T-helper 9 cell (primary cell): ENCODE measurements at regions not wholly inside any gene's neighbourhood (a gene's known extent, or its start where the extent isn't known, plus 50 kb on each side); places are given as distances from the start of the nearest gene placed in this dataset.
"Not testable (repeated sequence)": the region's sequence is repeated elsewhere in the genome, so short reads cannot be mapped to it uniquely, and the experiment has no call there.

ENCODE experiments used
- DNase-seq: peaks from one replicate; pipeline ENCODE4 v3.0.0-alpha.2; 2020

DNA sequence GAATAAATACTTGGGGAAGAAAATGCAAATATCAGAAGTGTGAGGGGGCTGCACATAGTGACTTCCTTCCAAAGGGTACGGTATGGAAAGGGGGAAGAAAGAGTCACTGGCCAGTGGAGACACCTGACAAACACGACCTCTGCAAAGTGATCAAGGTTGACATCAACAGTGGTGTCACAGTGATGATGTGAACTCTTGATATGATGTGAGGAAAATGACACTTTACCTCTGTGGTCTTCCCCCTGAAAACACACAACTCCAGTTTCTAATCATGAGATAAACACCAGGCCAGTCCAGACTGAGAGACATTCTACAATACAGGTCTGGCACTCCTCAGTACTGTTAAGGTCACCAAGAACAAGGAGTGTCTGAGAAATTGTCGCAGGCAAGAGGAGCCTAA lies 169.7 kb downstream of the BUB3 start:
- DNase-seq, result no peak

DNA sequence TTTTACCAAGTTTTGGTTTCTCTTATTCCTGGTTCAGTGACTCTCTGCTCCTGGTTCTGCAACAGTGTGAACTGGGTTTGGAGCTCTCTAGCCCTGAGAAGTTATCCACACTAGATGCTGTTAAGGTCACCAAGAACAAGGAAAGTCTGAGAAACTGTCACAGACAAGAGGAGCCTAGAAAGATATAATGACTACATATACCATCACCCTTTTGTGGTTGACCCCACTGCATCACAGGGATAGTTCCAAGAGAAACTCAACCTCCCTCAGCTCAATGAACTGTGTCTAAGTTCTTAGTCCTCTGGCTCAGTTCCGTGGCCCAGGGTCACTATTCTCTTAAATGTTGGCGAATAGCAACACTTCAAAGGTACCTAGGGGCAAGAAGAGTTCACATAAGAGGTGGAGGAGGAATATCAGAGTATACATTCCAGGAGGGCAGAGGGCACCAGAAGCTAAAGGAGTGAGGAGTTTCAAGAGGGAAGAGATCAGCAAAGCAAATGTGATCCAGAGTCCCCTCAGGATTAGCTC lies 171.5 kb downstream of the BUB3 start:
- DNase-seq, result no peak

DNA sequence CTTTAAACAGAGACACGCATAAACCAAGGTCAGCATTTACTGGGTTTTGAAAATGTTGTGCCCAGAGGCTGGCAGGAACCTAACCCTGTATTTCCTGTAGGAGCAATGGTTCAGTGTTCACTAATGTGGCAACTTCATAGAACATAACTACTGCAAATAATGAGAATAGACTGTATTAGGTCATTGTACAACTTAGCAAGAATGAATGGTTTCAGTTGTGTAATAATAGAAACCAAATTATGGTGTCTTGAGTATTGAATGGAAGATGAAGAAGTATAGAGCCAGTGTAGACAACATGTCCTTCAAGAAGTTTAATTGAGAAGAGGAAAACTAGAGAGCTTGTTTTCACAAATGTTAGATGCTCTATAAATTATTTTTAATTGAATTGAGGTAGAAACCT lies 172.5 kb downstream of the BUB3 start:
- no peak for DNase-seq

DNA sequence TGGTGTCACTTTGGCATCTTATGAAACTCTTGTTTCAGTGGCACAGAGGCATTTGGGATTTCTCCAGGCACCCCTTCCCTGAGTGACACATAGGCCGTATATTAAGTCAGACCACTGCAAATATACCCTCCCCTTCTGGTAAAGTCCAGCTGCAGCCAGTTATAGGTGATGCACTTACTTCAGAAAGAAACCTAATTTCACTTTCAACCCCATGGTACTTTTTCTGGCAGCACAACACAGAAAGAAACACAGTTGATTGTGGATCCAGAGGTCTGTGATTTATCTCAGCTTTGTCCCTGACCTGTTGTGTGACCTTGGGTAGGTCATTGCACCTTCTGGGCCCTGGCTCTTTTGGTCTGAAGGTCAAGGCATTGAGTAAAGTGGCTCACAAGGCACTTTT lies 173.2 kb downstream of the BUB3 start:
- no peak for DNase-seq

DNA sequence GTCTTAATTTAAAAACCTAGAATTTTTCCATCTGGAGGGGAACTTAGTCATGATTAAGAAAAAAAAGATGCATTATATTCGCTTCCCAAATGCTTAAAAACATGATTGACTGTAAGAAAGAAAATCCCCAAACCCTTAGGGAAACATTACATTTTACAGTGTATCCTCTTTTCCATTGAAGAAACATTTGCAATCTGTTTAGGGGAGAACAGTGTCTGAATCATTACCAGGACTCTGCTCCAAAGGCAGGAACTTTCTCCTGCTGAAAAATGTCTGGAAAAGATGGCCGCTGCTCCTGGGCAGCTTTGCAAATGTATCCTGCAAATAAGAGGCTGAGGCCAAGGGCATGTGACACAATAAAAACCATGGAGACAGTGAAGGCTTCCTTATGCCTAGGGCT lies 173.7 kb downstream of the BUB3 start:
- DNase-seq, result no peak

DNA sequence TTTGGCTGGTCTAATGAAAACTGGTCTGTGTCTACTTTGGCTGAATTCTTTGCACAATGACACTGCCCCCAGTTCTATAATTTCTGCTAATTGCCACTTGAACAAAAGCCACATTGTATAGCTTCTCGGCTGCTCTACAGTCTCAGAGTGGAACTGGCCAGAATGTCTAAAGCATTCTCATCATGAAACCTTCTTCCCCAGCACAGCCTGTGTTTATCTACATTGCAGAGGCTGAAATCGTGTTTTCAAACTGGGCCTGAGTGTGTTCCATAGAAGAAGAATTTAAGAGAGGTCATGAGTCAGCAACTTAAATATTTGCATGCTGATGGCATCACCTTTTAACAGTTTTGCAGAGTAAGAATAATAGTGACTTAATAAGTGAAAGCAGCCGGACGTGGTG lies 177.2 kb downstream of the BUB3 start:
- DNase-seq, result no peak

DNA sequence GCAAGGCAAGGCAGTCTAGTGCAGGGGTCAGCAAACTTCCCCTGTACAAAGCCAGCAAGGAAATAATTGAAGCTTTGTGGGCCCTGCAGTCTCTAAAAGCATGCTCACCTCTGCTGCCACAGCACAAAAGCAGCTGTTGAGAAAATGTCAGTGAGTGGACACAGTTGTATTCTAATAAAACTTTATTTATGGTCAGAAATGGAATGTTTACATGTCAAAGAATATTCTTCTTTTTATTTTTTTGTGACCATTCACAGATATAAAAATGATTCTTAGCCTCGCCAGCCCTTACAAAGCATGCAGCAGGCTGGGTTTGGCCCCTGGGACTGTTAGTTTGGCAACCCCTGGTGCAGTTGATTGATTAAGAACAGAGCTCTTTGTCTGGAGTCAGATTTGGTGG lies 192.4 kb downstream of the BUB3 start:
- DNase-seq, result no peak

DNA sequence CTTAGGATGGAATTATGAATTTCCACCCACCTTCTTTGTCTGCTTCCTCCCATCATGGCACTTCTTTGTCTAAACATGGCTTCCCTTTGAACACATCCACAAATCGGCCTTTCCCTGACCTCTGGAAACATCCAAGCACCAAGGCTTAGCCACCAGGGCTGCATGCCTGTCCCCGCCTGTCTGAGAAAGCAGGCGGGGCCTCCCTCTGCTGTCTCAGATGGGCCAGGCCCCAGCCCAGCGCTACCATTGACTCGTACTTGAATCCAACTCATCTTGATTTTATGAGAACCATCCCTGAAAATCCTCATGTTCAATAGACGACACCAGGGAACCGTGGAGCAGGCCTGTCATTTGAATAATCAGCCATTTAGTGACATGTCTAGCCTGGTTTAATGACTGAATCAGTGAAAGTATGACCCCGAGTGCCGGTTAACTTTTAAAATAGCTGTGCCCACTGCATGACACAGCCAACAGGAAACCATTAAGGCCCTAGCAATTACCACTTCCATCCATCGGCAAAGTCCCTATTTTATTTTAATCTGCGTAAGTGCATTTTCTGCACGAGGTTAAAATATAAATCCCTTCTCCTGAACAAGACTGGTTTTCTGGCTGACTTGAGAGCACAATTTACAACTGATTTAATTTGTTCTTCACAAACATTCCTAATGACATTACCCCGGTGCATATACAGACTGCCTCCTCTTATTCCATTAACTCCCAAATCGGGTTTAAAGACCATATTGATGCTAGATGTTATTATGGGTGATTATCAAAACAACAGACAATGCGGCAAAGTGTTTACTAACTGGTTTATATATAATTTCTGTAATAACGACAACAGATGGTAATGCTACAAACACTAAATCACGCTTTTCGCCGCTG lies 194.7 kb downstream of the BUB3 start:
- DNase-seq, result no peak

DNA sequence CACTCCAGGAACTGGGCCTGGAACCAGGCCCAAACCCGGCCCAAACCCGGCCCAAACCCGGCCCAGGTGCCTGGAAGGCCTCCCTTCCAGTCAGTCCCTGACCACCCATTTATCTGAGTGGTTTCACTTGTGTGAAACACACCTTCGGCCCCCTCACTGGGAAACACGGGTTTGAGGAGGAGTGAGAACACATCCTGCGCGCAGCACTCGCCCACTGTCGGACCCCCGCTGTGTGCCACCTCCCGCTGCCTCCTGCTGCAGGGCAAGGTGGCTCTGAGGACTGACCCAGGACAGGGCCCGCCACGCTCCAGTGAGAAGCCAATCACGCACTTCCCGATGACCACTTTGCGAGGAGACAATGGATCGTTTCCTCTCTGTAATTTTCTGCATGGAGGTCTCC lies 197.5 kb downstream of the BUB3 start:
- DNase-seq, result no peak

DNA sequence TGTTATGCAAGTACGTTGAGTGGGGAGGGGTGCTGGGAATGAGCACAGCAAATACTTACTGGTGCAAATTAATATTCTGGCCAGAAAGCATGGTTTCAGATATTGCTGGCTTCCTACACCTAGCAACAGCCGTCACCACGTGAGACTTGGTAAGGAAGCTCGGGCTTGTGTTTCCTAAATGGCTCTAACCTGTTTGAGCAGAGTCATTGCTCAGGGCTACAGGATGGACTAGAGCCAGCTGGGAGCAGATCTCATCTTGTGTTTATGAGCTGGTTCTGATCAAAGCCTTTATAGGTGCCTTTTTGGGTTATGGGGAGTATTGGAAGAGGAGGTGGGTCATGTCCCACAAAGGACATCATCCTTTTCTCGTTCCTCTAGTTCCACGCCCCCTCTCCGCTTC lies 200.3 kb downstream of the BUB3 start:
- DNase-seq, result no peak

DNA sequence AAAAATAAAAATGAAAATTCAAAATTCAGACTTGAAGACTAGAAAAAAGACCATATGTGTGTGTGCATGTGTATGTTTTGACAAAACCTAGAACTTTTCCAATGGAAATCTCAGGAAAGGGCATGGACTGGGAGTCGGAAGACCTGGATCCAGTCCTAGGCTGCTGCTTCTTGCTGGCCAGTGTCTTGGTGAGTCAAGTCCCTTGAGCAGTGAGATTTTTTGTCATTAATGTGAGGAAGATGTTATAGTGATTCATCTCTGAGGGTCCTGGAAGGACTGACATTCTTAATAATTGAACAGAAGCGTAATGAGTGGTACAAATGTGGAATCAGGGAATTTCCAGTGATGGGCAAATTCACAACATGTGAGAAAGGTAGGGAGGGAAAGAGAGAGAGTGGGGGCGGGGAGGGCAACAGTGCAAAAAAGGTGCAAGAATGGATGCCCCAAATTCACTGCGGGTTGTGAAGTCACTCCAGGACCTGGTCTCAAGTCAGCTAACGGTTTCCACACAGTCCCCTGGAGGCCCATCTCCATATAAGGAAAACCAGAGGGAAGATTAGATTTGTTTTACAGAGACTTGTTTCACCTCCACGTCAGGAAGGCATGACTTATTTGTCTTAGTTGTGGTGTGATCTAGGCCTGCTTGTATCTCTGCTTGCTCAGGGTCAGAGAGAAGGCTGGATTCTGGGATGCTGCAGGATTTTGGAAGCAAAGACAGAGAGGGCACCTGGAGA lies 201.7 kb downstream of the BUB3 start:
- no peak for DNase-seq

DNA sequence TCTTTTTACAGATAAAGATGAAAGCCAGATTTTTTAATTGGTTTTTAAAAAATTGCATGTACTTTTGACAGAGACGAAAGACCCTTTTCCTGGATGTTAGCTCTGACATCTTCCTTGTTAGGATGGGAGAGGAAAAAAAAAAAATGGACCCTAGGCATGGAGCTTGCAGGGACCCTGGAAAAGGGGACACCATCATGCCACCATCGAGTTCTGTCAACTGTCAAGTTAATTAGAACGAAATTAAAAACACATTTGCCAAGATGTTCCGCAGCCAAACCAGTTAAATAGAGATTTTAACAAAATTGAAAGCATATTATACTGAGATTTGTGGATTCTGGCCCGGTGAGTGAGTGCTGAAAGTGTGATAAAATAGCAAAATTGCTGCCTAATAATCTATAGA lies 202.6 kb downstream of the BUB3 start:
- no peak for DNase-seq

DNA sequence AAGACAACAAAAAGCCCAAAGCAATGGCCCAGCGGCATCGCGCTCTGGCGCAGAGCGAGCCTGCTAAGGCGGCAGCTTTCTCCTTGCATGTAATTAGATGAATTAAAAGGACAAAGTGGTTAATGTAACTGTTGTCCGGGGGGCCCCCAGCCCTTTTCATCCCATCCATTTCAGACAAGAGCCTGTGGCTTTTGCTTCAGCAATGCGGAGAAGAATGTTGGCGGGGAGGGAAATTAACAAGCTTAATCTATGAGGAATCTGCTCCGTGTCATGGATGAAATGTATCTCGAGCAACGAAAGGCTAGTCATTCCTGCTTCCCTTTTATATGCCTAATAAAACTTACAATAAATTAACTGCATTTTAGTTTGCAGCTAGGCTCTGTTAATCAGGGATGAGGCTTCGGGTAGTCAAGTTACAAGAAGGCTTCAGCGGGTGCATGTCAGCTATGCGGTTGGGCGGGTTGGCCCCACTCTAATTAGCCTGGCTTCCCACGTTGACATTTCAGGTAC lies 203.3 kb downstream of the BUB3 start:
- no peak for DNase-seq

DNA sequence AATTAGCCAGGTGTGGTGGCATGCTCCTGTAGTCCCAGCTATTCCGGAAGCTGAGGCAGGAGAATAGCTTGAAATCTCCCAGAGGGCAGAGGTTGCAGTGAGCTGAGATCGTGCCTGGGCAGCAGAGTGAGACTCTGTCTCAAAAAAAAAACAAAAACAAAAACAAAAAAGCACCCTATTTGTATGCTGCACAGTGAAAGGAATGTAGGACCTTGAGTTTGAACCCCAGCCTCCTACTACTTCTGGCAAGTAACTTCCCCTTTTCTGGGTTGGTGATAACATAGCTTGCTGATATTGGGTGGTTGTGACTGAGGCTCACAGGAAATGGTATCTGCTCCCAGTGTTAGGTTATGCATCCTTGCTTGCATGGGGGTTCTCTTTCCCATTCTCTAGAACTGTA lies 205.3 kb downstream of the BUB3 start:
- DNase-seq, result no peak

DNA sequence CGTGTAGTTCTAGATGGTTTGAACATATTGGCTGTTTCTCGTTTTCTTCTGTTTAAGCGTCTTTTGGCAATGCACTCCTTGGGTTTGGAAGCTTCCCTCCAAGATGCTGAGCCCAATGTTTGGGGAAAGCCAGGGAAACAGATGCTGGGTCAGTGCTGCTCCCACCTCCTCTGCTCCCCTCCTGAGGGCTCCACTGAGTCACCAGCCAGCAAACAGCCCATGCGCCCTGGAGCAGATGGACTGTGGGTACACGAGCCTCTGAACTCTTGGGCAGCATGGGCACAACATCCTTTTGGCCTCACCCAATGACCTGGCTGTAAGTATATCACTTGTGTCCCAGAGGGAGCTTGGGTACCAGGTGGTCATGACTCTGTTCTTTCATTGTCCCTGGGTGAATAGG lies 207.6 kb downstream of the BUB3 start:
- no peak for DNase-seq

DNA sequence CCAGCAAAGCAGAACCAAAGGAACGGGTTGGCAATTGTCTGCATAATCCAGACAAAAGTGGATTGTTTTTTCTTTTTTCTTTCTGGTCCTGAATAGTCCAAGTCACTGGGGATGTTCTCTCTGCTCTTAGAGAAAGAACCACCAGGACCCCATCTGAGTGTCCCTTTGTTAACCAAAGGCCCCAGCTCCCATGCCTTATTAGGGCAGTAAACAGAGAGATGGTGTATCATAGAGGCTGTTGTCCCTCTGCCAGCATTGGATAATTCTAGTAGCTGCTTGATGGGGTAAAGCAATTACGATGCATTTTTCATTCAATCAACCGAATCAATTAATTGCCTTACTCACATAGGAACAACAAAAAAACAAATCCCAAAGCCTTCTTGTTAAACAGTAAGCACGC lies 213.0 kb downstream of the BUB3 start:
- DNase-seq, result no peak

DNA sequence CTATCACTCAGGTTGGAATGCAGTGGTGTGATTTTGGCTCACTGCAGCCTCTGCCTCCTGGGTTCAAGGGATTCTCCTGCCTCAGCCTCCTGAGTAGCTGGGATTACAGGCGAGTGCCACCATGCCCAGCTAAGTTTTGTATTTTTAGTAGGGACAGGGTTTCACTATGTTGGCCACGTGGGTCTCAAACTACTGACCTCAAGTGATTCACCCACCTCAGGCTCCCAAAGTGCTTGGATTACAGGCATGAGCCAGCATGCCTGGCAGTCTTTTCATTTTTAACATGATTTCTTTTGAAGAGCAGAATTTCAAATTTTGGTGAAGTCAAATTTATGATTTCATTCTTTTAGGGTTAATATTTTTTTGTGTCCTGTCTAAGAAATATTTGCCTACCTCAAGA lies 217.4 kb downstream of the BUB3 start:
- DNase-seq, result not testable (repeated sequence)

DNA sequence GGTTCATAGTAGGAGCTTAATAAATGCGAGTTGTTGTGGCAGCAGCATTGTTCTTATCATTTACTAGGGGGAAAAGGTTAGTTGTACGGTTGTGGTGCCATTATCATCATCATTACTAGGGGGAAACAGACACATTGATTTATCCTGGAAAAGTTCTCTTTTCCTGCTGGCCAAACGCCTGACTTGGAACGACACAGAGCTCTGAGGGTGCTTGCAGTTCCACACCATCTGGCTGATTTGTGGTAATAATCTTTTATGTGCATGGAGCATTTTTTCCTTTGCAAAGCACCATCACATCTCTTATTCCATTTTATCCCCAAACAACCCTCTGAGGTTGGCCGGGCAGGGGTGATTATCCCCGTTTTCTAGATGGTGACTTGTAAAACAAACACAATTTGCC lies 219.4 kb downstream of the BUB3 start:
- DNase-seq, result no peak

DNA sequence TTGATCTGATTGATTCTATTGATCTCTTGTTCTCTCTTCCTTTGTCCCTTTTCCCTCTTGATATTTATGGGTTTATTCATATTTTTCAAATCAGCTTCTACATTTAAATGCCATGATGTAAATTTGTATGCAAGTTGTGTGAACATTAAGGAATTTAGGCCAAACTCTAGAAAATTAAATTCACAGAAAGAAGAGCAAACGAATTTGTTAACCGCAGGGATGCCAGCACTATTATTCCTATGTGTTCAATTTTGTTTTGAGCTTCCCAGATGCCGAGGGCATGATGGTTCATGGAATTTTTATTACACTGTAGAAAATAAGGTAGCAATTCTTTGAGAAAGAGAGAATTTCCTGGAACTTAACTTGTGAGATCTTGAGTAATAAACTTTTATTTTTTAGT lies 220.9 kb downstream of the BUB3 start:
- no peak for DNase-seq

DNA sequence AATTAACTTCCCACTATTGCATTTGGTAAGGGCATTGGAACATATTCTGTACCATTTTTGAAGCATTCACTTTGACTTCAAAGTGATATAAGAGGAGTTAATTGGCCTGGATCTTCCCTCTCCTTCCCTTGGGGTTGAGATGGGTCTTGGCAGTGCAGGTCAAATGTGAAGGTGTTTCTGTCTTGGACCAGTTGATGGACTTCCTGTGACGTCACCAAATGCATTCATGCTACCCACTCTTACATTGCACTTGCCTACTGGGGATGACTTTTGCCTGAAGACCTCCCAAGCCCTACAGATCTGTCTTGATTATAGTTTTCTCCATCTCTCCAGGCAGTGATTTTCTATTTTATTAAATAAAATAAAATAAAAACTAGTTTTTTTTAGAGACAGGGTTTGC lies 221.5 kb downstream of the BUB3 start:
- no peak for DNase-seq

DNA sequence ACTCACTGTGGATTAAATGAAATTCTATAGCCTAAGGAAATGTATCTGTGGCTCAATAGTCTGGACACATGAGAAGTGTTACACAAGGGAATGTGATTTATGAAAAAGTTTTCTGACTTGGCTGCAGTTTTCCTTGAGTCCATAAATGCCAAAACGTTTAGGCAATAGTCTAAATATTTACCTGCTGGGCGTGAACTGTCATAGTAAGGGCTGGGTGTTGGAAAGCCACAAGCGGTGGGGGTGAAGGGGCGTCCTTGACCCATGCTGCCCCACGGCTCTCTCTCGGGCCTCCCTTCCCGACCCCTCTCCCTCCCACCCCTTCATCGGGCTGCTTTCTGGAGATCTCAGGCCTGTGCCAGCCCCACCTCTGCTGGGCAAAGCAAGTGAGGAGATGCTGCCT lies 223.7 kb downstream of the BUB3 start:
- no peak for DNase-seq

DNA sequence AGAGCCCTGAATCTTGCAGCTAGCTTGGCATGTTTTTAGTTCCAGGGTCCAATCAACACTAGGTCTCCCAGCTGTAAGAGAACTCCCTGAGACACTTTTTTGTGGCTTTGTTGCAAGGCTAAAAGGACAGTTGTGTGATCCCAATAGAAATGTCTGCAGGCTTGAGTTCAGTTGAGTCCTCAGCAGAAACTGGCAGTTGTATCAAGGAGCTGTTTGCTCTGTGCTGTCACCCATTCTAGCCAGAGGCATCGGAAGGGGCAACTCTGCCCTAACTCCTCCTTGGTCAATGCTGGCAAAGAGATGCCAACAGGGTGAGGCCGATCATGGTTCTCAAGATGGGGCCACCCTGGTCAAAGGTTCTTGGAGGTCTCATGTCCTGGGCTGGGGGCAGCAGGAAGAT lies 224.1 kb downstream of the BUB3 start:
- DNase-seq, result no peak

DNA sequence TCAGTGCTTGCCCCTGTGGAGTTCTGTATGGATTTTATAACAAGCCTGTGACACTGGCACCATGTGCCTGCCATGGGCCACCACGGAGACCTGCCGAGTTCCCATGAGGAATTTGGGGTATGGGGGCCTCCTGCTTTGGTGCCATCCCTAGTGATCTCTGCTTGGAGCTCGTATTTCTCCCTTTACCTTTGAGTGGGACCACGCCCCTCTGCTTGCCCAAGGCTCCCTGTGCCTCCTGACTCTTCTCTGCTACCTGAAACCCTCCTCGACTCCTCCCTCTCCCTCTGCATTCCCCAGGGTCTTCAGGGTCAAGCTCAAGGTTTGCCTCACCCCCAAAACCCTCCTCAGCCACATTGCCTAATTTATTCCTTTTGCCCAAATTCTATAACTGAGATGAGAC lies 225.0 kb downstream of the BUB3 start:
- DNase-seq, result no peak

DNA sequence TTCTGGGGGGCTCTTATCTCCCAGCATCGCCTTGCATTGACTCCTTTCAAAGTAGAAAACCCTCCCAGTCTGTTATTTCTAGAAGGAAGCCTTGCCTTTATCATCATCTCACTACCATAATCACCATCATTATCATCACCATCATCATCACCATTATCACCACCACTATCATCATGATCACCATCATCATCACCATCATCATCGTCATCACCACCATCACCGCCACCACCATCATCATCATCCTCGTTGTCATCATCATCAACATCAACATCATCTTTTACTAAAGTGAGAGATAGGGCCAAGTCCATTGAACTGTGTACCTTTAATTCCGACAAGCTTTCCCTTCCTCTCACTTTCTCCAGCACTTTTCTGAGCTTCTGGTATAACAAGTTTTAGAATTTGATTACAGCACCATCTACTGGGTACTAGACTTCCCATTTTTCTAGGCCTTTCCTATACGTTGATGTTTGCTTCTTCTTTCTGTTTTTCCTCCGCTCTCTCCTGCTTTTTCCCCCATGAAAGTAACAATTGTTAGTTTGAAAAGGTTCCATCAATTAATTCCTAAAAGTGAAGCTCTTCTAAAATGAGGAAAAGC lies 226.4 kb downstream of the BUB3 start:
- no peak for DNase-seq
